Loucy (cell line): ENCODE measurements at regions not wholly inside any gene's neighbourhood (a gene's known extent, or its start where the extent isn't known, plus 50 kb on each side); places are given as distances from the start of the nearest gene placed in this dataset.

Source experiments
- CTCF ChIP-seq: fragments of 200-600 bp; sonication (generic); conservative IDR thresholded peaks from 2 replicates; pipeline ENCODE4 v1.5.1; 2014; ENCODE audit warnings: mild to moderate bottlenecking, antibody characterized with exemption, low read length
- EZH2phosphoT487 ChIP-seq: fragments of 200-600 bp; IDR thresholded peaks from 2 replicates; pipeline ENCODE4 v1.6.1; 2018; ENCODE audit warnings: antibody characterized with exemption, mild to moderate bottlenecking, moderate library complexity, borderline replicate concordance

- TF ChIP-seq CTCF (no peak), EZH2phosphoT487 (no peak)
Observed at GRCh38 chr1:192493584-192493983, 82.0 kb upstream of the RGS1 start.
